ENCODE measurements at regions not wholly inside any gene's neighbourhood (a gene's known extent, or its start where the extent isn't known, plus 50 kb on each side); places are given as distances from the start of the nearest gene placed in this dataset.

GRCh38 chr14:54175298-54175942 lies 218.8 kb upstream of the BMP4 start:
- CTCF ChIA-PET = interaction anchor here (0.6 to 2.0 kb wide), 20 partner anchors 42 to 562 kb away, joined by 3 to 16 read pairs (median 4); partner anchors contain the start of gene BMP4

GRCh38 chr14:54177019-54177418 lies 219.8 kb upstream of the CDKN3 start:
- intact Hi-C loops (cut with micrococcal nuclease; ENCODE audit: unreplicated experiment) = no loop called here
- no TSS peak for BruUV-seq (replicated peaks)
- Histone ChIP-seq H3K4me3 (ENCODE audit: low read depth, low read length) (no peak overlapping the region), H3K4me1 (peaks cover 47% of the 10 kb centered on the region), H3K36me3 (ENCODE audit: control insufficient read depth, insufficient read depth, low read length) (no peaks in the 10 kb centered on the region; the same call in 1 of the 2 replicates), H3K27me3 (replicated peaks; ENCODE audit: control insufficient read depth, insufficient read depth, low read length) (no peaks in the 10 kb centered on the region), H3K9me3 (no peaks in the 10 kb centered on the region)
- CTCF ChIA-PET = interaction anchor here (1.5 kb wide), 1 partner anchor 152 kb away, joined by 4 read pairs; no protein-coding TSS in a partner anchor
- Mint-ChIP-seq H3K27me3 (ENCODE audit: insufficient read depth, unreplicated experiment) (no peaks in the 10 kb centered on the region), H3K36me3 (ENCODE audit: insufficient read depth, unreplicated experiment) (no peaks in the 10 kb centered on the region), H3K9me3 (ENCODE audit: unreplicated experiment) (no peaks in the 10 kb centered on the region), H3K27ac (ENCODE audit: unreplicated experiment) (no peak overlapping the region), H3K4me3 (ENCODE audit: unreplicated experiment) (no peak overlapping the region), H3K4me1 (ENCODE audit: low read depth, unreplicated experiment) (peaks cover 33% of the 10 kb centered on the region)
- TF ChIP-seq CTCF (IDR thresholded peaks at IDR 0.05; ENCODE audit: insufficient read depth in 1 of 2, low read depth in 1 of 2, low read length in 1 of 2, severe bottlenecking in 1 of 2, unreplicated experiment in 1 of 2) = no peak
- DNase-seq = no peak
- POLR2A ChIA-PET = no interaction called here

More at GRCh38 chr14:54175298-54175942, 218.8 kb upstream of the BMP4 start:
- Mint-ChIP-seq H3K27ac (ENCODE audit: unreplicated experiment) (no peak overlapping the region), H3K9me3 (ENCODE audit: unreplicated experiment) (no peaks in the 10 kb centered on the region), H3K36me3 (ENCODE audit: insufficient read depth, unreplicated experiment) (no peaks in the 10 kb centered on the region), H3K4me1 (ENCODE audit: low read depth, unreplicated experiment) (peaks cover 33% of the 10 kb centered on the region), H3K27me3 (ENCODE audit: insufficient read depth, unreplicated experiment) (no peaks in the 10 kb centered on the region), H3K4me3 (ENCODE audit: unreplicated experiment) (no peak overlapping the region)
- POLR2A ChIA-PET = no interaction called here
- Histone ChIP-seq H3K4me3 (ENCODE audit: low read depth, low read length) (no peak overlapping the region), H3K27me3 (replicated peaks; ENCODE audit: control insufficient read depth, insufficient read depth, low read length) (no peaks in the 10 kb centered on the region), H3K36me3 (ENCODE audit: control insufficient read depth, insufficient read depth, low read length) (no peaks in the 10 kb centered on the region; the same call in 1 of the 2 replicates), H3K4me1 (peaks cover 47% of the 10 kb centered on the region), H3K9me3 (no peaks in the 10 kb centered on the region)
- intact Hi-C loops (cut with micrococcal nuclease; ENCODE audit: unreplicated experiment) = loop anchor here (1.0 to 2.0 kb wide), 6 partner anchors 91 to 636 kb away; partner anchors contain the start of gene BMP4
- no TSS peak for BruUV-seq (replicated peaks)
- TF ChIP-seq CTCF (IDR thresholded peaks at IDR 0.05; ENCODE audit: insufficient read depth in 1 of 2, low read depth in 1 of 2, low read length in 1 of 2, severe bottlenecking in 1 of 2, unreplicated experiment in 1 of 2) = peak; percentile 72 to 78
- DNase-seq = peak; percentile 76 to 83

GRCh38 chr14:54177641-54178621 lies 218.9 kb upstream of the CDKN3 start:
- Mint-ChIP-seq H3K27me3 (ENCODE audit: insufficient read depth, unreplicated experiment) (no peaks in the 10 kb centered on the region), H3K27ac (ENCODE audit: unreplicated experiment) (no peak overlapping the region), H3K36me3 (ENCODE audit: insufficient read depth, unreplicated experiment) (no peaks in the 10 kb centered on the region), H3K4me3 (ENCODE audit: unreplicated experiment) (no peak overlapping the region), H3K9me3 (ENCODE audit: unreplicated experiment) (no peaks in the 10 kb centered on the region), H3K4me1 (ENCODE audit: low read depth, unreplicated experiment) (peaks cover 33% of the 10 kb centered on the region)
- no peak overlapping the region for H3K4me3 ChIP-seq (ENCODE audit: low read depth, low read length)
- POLR2A ChIA-PET = no interaction called here
- no peak for TF ChIP-seq CTCF (IDR thresholded peaks at IDR 0.05; ENCODE audit: insufficient read depth in 1 of 2, low read depth in 1 of 2, low read length in 1 of 2, severe bottlenecking in 1 of 2, unreplicated experiment in 1 of 2)
- intact Hi-C loops (cut with micrococcal nuclease; ENCODE audit: unreplicated experiment) = no loop called here
- H3K9me3 ChIP-seq = no peaks in the 10 kb centered on the region
- peak; percentile 11 to 48 for DNase-seq
- H3K4me1 ChIP-seq = peaks cover 47% of the 10 kb centered on the region
- CTCF ChIA-PET = interaction anchor here (0.5 to 1.3 kb wide), 4 partner anchors 151 to 746 kb away, joined by 3 to 8 read pairs (median 4); partner anchors contain the start of gene BMP4
- H3K27me3 ChIP-seq (replicated peaks; ENCODE audit: control insufficient read depth, insufficient read depth, low read length) = no peaks in the 10 kb centered on the region
- BruUV-seq (replicated peaks) = no TSS peak
- no peaks in the 10 kb centered on the region; the same call in 1 of the 2 replicates for H3K36me3 ChIP-seq (ENCODE audit: control insufficient read depth, insufficient read depth, low read length)

Measured in Caco-2 (cell line).